ENCODE measurements at regions not wholly inside any gene's neighbourhood (a gene's known extent, or its start where the extent isn't known, plus 50 kb on each side); places are given as distances from the start of the nearest gene placed in this dataset.

GRCh38 chr13:29903543-29903942 is 53.1 kb upstream of the UBL3 start:
- TF ChIP-seq CTCF (IDR thresholded peaks at IDR 0.05) (no peak), NR2C2 (CRISPR knock-in tag; IDR thresholded peaks at IDR 0.05) (no peak), MXD4 (CRISPR knock-in tag; IDR thresholded peaks at IDR 0.05; ENCODE audit: borderline replicate concordance) (no peak), ATF1 (CRISPR knock-in tag; IDR thresholded peaks at IDR 0.05) (no peak), USF1 (CRISPR knock-in tag; IDR thresholded peaks at IDR 0.05) (no peak), ERG (CRISPR knock-in tag; IDR thresholded peaks at IDR 0.05) (no peak), SMAD3 (CRISPR knock-in tag; IDR thresholded peaks at IDR 0.05; ENCODE audit: borderline replicate concordance) (no peak), ETV6 (CRISPR knock-in tag; IDR thresholded peaks at IDR 0.05) (no peak)
